ENCODE measurements at regions not wholly inside any gene's neighbourhood (a gene's known extent, or its start where the extent isn't known, plus 50 kb on each side); places are given as distances from the start of the nearest gene placed in this dataset.

GRCh38 chr20:43786885-43787284 lies 60.1 kb upstream of the GTSF1L start:
- no peak overlapping the region for H3K27ac ChIP-seq
- no peaks in the 10 kb centered on the region for H3K4me1 ChIP-seq
- peaks cover 0 to 7% (median 0%) of the 10 kb centered on the region in 9 donors for H3K27me3 ChIP-seq
- DNase-seq (no peak), ATAC-seq (no peak)
- no peak overlapping the region for H3K4me3 ChIP-seq
- TF ChIP-seq POLR2A (IDR thresholded peaks at IDR 0.05) (no peak), CTCF (IDR thresholded peaks at IDR 0.05) (no peak)
- peaks cover 0 to 3% (median 0%) of the 10 kb centered on the region in 12 donors for H3K9me3 ChIP-seq
- WGBS, 4 donors, result 66 to 76% (median 71%) methylated on average over 5 of the region's 5 CpGs
- H3K36me3 ChIP-seq, result no peaks in the 10 kb centered on the region
- intact Hi-C loops (cut with DNase I), result no loop called here

- no peak for TF ChIP-seq POLR2A (IDR thresholded peaks at IDR 0.05)
- no peak for TF ChIP-seq CTCF (IDR thresholded peaks at IDR 0.05)
- Histone ChIP-seq H3K4me3 (no peak overlapping the region), H3K27me3 (no peaks in the 10 kb centered on the region), H3K36me3 (no peaks in the 10 kb centered on the region), H3K9me3 (peaks cover 0 to 26% (median 14%) of the 10 kb centered on the region in 12 donors), H3K4me1 (no peaks in the 10 kb centered on the region), H3K27ac (no peak overlapping the region)
- DNase-seq (no peak), ATAC-seq (no peak)
- intact Hi-C loops (cut with DNase I), result no loop called here
- WGBS, 4 donors, result 73 to 83% (median 74%) methylated on average over 3 of the region's 3 CpGs
These were observed 54.4 kb upstream of the GTSF1L start for GRCh38 chr20:43781215-43781614.

- DNase-seq (no peak), ATAC-seq (no peak)
- Histone ChIP-seq H3K27me3 (peaks cover 0 to 21% (median 0%) of the 10 kb centered on the region in 9 donors), H3K27ac (no peak overlapping the region), H3K36me3 (no peaks in the 10 kb centered on the region), H3K4me3 (no peak overlapping the region), H3K9me3 (peaks cover 0 to 26% (median 14%) of the 10 kb centered on the region in 12 donors), H3K4me1 (no peaks in the 10 kb centered on the region)
- intact Hi-C loops (cut with DNase I), result no loop called here
- WGBS, 4 donors, result 79 to 94% (median 88%) methylated on average over 2 of the region's 2 CpGs
- TF ChIP-seq CTCF (IDR thresholded peaks at IDR 0.05) (no peak), POLR2A (IDR thresholded peaks at IDR 0.05) (no peak)
These were observed 51.6 kb upstream of the GTSF1L start for GRCh38 chr20:43778375-43778774.

GRCh38 chr20:43776691-43777090 lies 49.9 kb upstream of the GTSF1L start:
- Histone ChIP-seq H3K27me3 (peaks cover 0 to 27% (median 0%) of the 10 kb centered on the region in 9 donors), H3K36me3 (no peaks in the 10 kb centered on the region), H3K9me3 (peaks cover 0 to 26% (median 14%) of the 10 kb centered on the region in 12 donors), H3K4me3 (no peak overlapping the region), H3K4me1 (no peaks in the 10 kb centered on the region), H3K27ac (no peak overlapping the region)
- 86 to 94% (median 88%) methylated on average over 1 of the region's 1 CpG for WGBS, 4 donors
- no peak for TF ChIP-seq POLR2A (IDR thresholded peaks at IDR 0.05)
- no peak for TF ChIP-seq CTCF (IDR thresholded peaks at IDR 0.05)
- ATAC-seq (no peak), DNase-seq (no peak)
- intact Hi-C loops (cut with DNase I), result no loop called here

All from heart left ventricle (tissue), 16 donors.